ENCODE measurements at regions not wholly inside any gene's neighbourhood (a gene's known extent, or its start where the extent isn't known, plus 50 kb on each side); places are given as distances from the start of the nearest gene placed in this dataset.

- TF ChIP-seq NUFIP1 (IDR thresholded peaks at IDR 0.05; ENCODE audit: partially characterized antibody): no peak
- no peak for TF ChIP-seq ELF2 (CRISPR knock-in tag; IDR thresholded peaks at IDR 0.05)
Observed at GRCh38 chr2:220949466-220949865, 622.6 kb downstream of the EPHA4 start (continued).

GRCh38 chr2:220955776-220956175 lies 616.3 kb downstream of the EPHA4 start:
- no TSS peak for BruUV-seq (replicated peaks)
- Histone ChIP-seq H4K20me1 (replicated peaks; ENCODE audit: control insufficient read depth, insufficient read depth, low read length) (no peaks in the 10 kb centered on the region), H3K4me2 (ENCODE audit: insufficient read depth, low read length) (no peak overlapping the region), H3K27ac (ENCODE audit: extremely low read depth, low read depth, low read length) (no peak overlapping the region), H3K4me3 (no peak overlapping the region), H3K79me2 (ENCODE audit: control insufficient read depth, insufficient read depth, low read length) (no peaks in the 10 kb centered on the region), H3K9ac (ENCODE audit: insufficient read depth in 1 of 2, low read depth in 2 of 2, low read length in 2 of 2) (no peak overlapping the region), H2AFZ (ENCODE audit: low read depth, low read length) (no peak overlapping the region), H3K9me1 (ENCODE audit: control insufficient read depth, insufficient read depth, low read length) (no peaks in the 10 kb centered on the region), H3K36me3 (ENCODE audit: control insufficient read depth, insufficient read depth, low read length) (no peaks in the 10 kb centered on the region), H3K27me3 (ENCODE audit: control insufficient read depth in 2 of 2, insufficient read depth in 2 of 2, low read length in 2 of 2) (no peaks in the 10 kb centered on the region), H3K9me3 (replicated peaks; ENCODE audit: control insufficient read depth, insufficient read depth, low read depth, low read length) (no peaks in the 10 kb centered on the region), H3K4me1 (replicated peaks in 1 of 2; ENCODE audit: control insufficient read depth in 2 of 2, insufficient read depth in 2 of 2, low read length in 2 of 2) (no peaks in the 10 kb centered on the region)
- no peak for FAIRE-seq
- WGBS (ENCODE audit: insufficient coverage, low coverage, missing lambda C conversion rate): 0% methylated on average over 1 of the region's 1 CpG
- CTCF ChIA-PET (ENCODE audit: low intra/inter-chr PET ratio): no interaction called here
- intact Hi-C loops (cut with micrococcal nuclease): no loop called here
- POLR2A ChIA-PET: no interaction called here
- in situ Hi-C loops (cut with MboI): no loop called here
- ATAC-seq: no peak
- TF ChIP-seq ZNF76 (CRISPR knock-in tag; IDR thresholded peaks at IDR 0.05; ENCODE audit: borderline replicate concordance): no peak
- no peak for DNase-seq (ENCODE audit: extremely low read depth in 1 of 4, low spot score in 3 of 4)

- Histone ChIP-seq H3K4me3 (no peak overlapping the region), H3K4me2 (ENCODE audit: insufficient read depth, low read length) (no peak overlapping the region), H3K27me3 (ENCODE audit: control insufficient read depth in 2 of 2, insufficient read depth in 2 of 2, low read length in 2 of 2) (no peaks in the 10 kb centered on the region), H3K27ac (ENCODE audit: extremely low read depth, low read depth, low read length) (no peak overlapping the region), H3K79me2 (ENCODE audit: control insufficient read depth, insufficient read depth, low read length) (no peaks in the 10 kb centered on the region), H4K20me1 (replicated peaks; ENCODE audit: control insufficient read depth, insufficient read depth, low read length) (no peaks in the 10 kb centered on the region), H3K4me1 (replicated peaks in 1 of 2; ENCODE audit: control insufficient read depth in 2 of 2, insufficient read depth in 2 of 2, low read length in 2 of 2) (no peaks in the 10 kb centered on the region), H2AFZ (ENCODE audit: low read depth, low read length) (no peak overlapping the region), H3K9me3 (replicated peaks; ENCODE audit: control insufficient read depth, insufficient read depth, low read depth, low read length) (no peaks in the 10 kb centered on the region), H3K9me1 (ENCODE audit: control insufficient read depth, insufficient read depth, low read length) (no peaks in the 10 kb centered on the region), H3K36me3 (ENCODE audit: control insufficient read depth, insufficient read depth, low read length) (no peaks in the 10 kb centered on the region), H3K9ac (ENCODE audit: insufficient read depth in 1 of 2, low read depth in 2 of 2, low read length in 2 of 2) (no peak overlapping the region)
- WGBS (ENCODE audit: insufficient coverage, low coverage, missing lambda C conversion rate): no CpG with 5 or more reads among the region's 2 CpGs
- ChIA-PET CTCF (ENCODE audit: low intra/inter-chr PET ratio) (no interaction called here), POLR2A (no interaction called here)
- TF ChIP-seq POLR2AphosphoS2 (IDR thresholded peaks at IDR 0.05; ENCODE audit: low read length) (no peak), YBX1 (IDR thresholded peaks at IDR 0.05) (no peak), TCF3 (CRISPR knock-in tag; IDR thresholded peaks at IDR 0.05) (no peak), ATF4 (CRISPR knock-in tag; IDR thresholded peaks at IDR 0.05) (no peak), XRCC3 (IDR thresholded peaks at IDR 0.05) (no peak), TFAP4 (CRISPR knock-in tag; IDR thresholded peaks at IDR 0.05; ENCODE audit: borderline replicate concordance) (no peak), ID3 (CRISPR knock-in tag; IDR thresholded peaks at IDR 0.05) (no peak), ID3 (tag; IDR thresholded peaks at IDR 0.05) (no peak), ZBTB1 (CRISPR knock-in tag; IDR thresholded peaks at IDR 0.05; ENCODE audit: borderline replicate concordance, low read depth) (no peak)
- in situ Hi-C loops (cut with MboI): no loop called here
- DNase-seq (ENCODE audit: extremely low read depth in 1 of 4, low spot score in 3 of 4) (no peak), FAIRE-seq (no peak), ATAC-seq (no peak)
- intact Hi-C loops (cut with micrococcal nuclease): no loop called here
- BruUV-seq (replicated peaks): no TSS peak
Observed at GRCh38 chr2:220956429-220956828, 615.7 kb downstream of the EPHA4 start.

All from K562 (cell line).